Keratinocyte (primary cell): ENCODE measurements at regions not wholly inside any gene's neighbourhood (a gene's known extent, or its start where the extent isn't known, plus 50 kb on each side); places are given as distances from the start of the nearest gene placed in this dataset.

Experiments used
- DNase-seq: peaks from one replicate; pipeline ENCODE4 v3.0.0-alpha.2; 2011; ENCODE audit warnings: low read depth, missing footprints, low spot score
- FAIRE-seq: peaks from 2 replicates; lab custom pipeline; 2011; peaks lifted over from hg19 to GRCh38; lab: Jason Lieb, UNC
- H2AFZ ChIP-seq: 2 replicates; pipeline ENCODE4 v1.6.0; 2012; ENCODE audit warnings: low read length, control low read depth, inconsistent platforms; ENCODE audit not compliant: control insufficient read depth
- H3K27ac ChIP-seq: 2 replicates; pipeline ENCODE4 v1.5.1; 2011; ENCODE audit warnings: low read length; ENCODE audit not compliant: control insufficient read depth, insufficient read depth
- H3K27me3 ChIP-seq: 3 replicates; pipeline ENCODE4 v1.6.0; 2011; ENCODE audit warnings: low read length; ENCODE audit not compliant: control insufficient read depth, insufficient read depth; ENCODE audit errors: extremely low read depth
- H3K36me3 ChIP-seq, 2 experiments: 2 replicates in 1 of 2; 3 replicates in 1 of 2; pipeline ENCODE4 v1.5.1; 2011; ENCODE audit warnings: low read length in 2 of 2, mild to moderate bottlenecking in 1 of 2; ENCODE audit not compliant: control insufficient read depth in 2 of 2, insufficient read depth in 2 of 2; ENCODE audit errors: extremely low read depth in 1 of 2
- H3K4me1 ChIP-seq: 3 replicates; pipeline ENCODE4 v1.5.1; 2011; ENCODE audit warnings: low read length; ENCODE audit not compliant: control insufficient read depth, insufficient read depth; ENCODE audit errors: extremely low read depth
- H3K4me2 ChIP-seq: 3 replicates; pipeline ENCODE4 v1.6.0; 2011; ENCODE audit warnings: low read depth, low read length; ENCODE audit not compliant: control insufficient read depth, insufficient read depth; ENCODE audit errors: extremely low read depth
- H3K4me3 ChIP-seq, 3 experiments: fragments of 200-600 bp in 1 of 3; sonication (generic) in 1 of 3; 2 replicates in 2 of 3; 3 replicates in 1 of 3; pipeline ENCODE4 v1.5.1; 2011 to 2016; ENCODE audit warnings: low read length in 3 of 3, mild to moderate bottlenecking in 3 of 3, control low read depth in 2 of 3, inconsistent platforms in 1 of 3, low read depth in 1 of 3, mixed read lengths in 1 of 3, mixed run types in 1 of 3, moderate library complexity in 1 of 3; ENCODE audit not compliant: control insufficient read depth in 2 of 3, insufficient read depth in 2 of 3; ENCODE audit errors: extremely low read depth in 1 of 3
- H3K79me2 ChIP-seq: 2 replicates; pipeline ENCODE4 v1.6.0; 2012; ENCODE audit warnings: low read length; ENCODE audit not compliant: control insufficient read depth, insufficient read depth
- H3K9ac ChIP-seq: 3 replicates; pipeline ENCODE4 v1.6.0; 2011; ENCODE audit warnings: low read length; ENCODE audit not compliant: control insufficient read depth, insufficient read depth; ENCODE audit errors: extremely low read depth
- H3K9me1 ChIP-seq: 3 replicates; pipeline ENCODE4 v1.6.0; 2011; ENCODE audit warnings: low read length; ENCODE audit not compliant: control insufficient read depth, insufficient read depth; ENCODE audit errors: extremely low read depth
- H3K9me3 ChIP-seq: 2 replicates; pipeline ENCODE4 v1.5.1; 2012; ENCODE audit warnings: low read depth, low read length; ENCODE audit not compliant: control insufficient read depth
- H4K20me1 ChIP-seq: 3 replicates; pipeline ENCODE4 v1.6.0; 2011; ENCODE audit warnings: low read length; ENCODE audit not compliant: control insufficient read depth, insufficient read depth; ENCODE audit errors: extremely low read depth
- CTCF ChIP-seq, 3 experiments: IDR thresholded peaks in 1 of 3; conservative IDR thresholded peaks in 1 of 3; optimal IDR thresholded peaks in 1 of 3; 2 replicates in 2 of 3; 3 replicates in 1 of 3; pipeline versions ENCODE3 to v1.5.1; 2011; ENCODE audit warnings: low read length in 3 of 3, mild to moderate bottlenecking in 3 of 3, moderate library complexity in 2 of 3, control low read depth in 1 of 3, inconsistent platforms in 1 of 3; ENCODE audit not compliant: insufficient read depth in 2 of 3; ENCODE audit errors: extremely low read depth in 1 of 3
- EZH2 ChIP-seq: IDR thresholded peaks from one replicate; pipeline ENCODE4 v1.6.1; 2012; ENCODE audit warnings: inconsistent platforms, mild to moderate bottlenecking, low read length, moderate library complexity
- dilution Hi-C: fragments of 300-500 bp; cut with MboI; formaldehyde crosslinking; loops from one replicate; pipeline ENCODE4 v1.7.0; 2020; ENCODE audit warnings: low sequenced_read_pairs; ENCODE audit not compliant: extremely low pct_ligation_motif_present

GRCh38 chr1:185556561-185556960 is 177.6 kb upstream of the HMCN1 start:
- H3K4me1 ChIP-seq, result peaks cover 7% of the 10 kb centered on the region
- no peaks in the 10 kb centered on the region for H4K20me1 ChIP-seq
- no peaks in the 10 kb centered on the region for H3K9me1 ChIP-seq
- no peak overlapping the region for H2AFZ ChIP-seq
- H3K4me3 ChIP-seq, result no peak overlapping the region
- H3K9me3 ChIP-seq, result no peaks in the 10 kb centered on the region
- no peak overlapping the region for H3K9ac ChIP-seq
- no peaks in the 10 kb centered on the region for H3K36me3 ChIP-seq
- H3K4me2 ChIP-seq, result no peak overlapping the region
- no peaks in the 10 kb centered on the region for H3K79me2 ChIP-seq
- TF ChIP-seq CTCF (optimal IDR thresholded peaks at IDR 0.05 in 1 of 3, IDR thresholded peaks at IDR 0.05 in 1 of 3, conservative IDR thresholded peaks at IDR 0.05 in 1 of 3; ENCODE audit: extremely low read depth in 1 of 3, insufficient read depth in 2 of 3, low read length in 3 of 3) (no peak), EZH2 (no peak)
- H3K27me3 ChIP-seq, result no peaks in the 10 kb centered on the region
- dilution Hi-C loops, result no loop called here
- FAIRE-seq (no peak), DNase-seq (no peak)
- H3K27ac ChIP-seq, result no peak overlapping the region

GRCh38 chr1:185555743-185556142 is 178.4 kb upstream of the HMCN1 start:
- TF ChIP-seq CTCF (optimal IDR thresholded peaks at IDR 0.05 in 1 of 3, IDR thresholded peaks at IDR 0.05 in 1 of 3, conservative IDR thresholded peaks at IDR 0.05 in 1 of 3; ENCODE audit: extremely low read depth in 1 of 3, insufficient read depth in 2 of 3, low read length in 3 of 3) (no peak), EZH2 (no peak)
- Histone ChIP-seq H3K9ac (no peak overlapping the region), H3K4me2 (no peak overlapping the region), H3K36me3 (no peaks in the 10 kb centered on the region), H4K20me1 (no peaks in the 10 kb centered on the region), H3K4me1 (peaks cover 4% of the 10 kb centered on the region), H2AFZ (no peak overlapping the region), H3K27ac (no peak overlapping the region), H3K9me1 (no peaks in the 10 kb centered on the region), H3K79me2 (no peaks in the 10 kb centered on the region), H3K9me3 (no peaks in the 10 kb centered on the region), H3K27me3 (no peaks in the 10 kb centered on the region), H3K4me3 (no peak overlapping the region)
- FAIRE-seq, result no peak
- DNase-seq, result no peak
- dilution Hi-C loops, result no loop called here
